Activated CD8-positive, alpha-beta T cell treated with anti-CD3 and anti-CD28 coated beads for 36 hours (primary cell): ENCODE measurements at regions not wholly inside any gene's neighbourhood (a gene's known extent, or its start where the extent isn't known, plus 50 kb on each side); places are given as distances from the start of the nearest gene placed in this dataset.

ENCODE experiments used
- ATAC-seq: fragments of 200-7000 bp; cut with Tn5 transposase; one replicate; pipeline ENCODE4 v1.10.0; 2021; ENCODE audit warnings: mild to moderate bottlenecking, moderate library complexity
- CTCF ChIA-PET: fragments of 350-600 bp; sonication (Branson Sonifier 250); formaldehyde crosslinking; loops from one replicate; lab custom pipeline; 2021; ENCODE audit warnings: antibody characterized with exemption; lab: Charles Lee
- POLR2A ChIA-PET: fragments of 350-600 bp; sonication (Branson Sonifier 250); formaldehyde crosslinking; loops from one replicate; lab custom pipeline; 2021; ENCODE audit warnings: antibody characterized with exemption; lab: Charles Lee
- DNase-seq: peaks from one replicate; pipeline ENCODE4 v3.0.0-alpha.2; 2020
- H3K27ac Mint-ChIP-seq: one replicate; pipeline ENCODE4 v1.8.0; 2021; ENCODE audit warnings: mild to moderate bottlenecking, mixed read lengths
- H3K27me3 Mint-ChIP-seq: one replicate; pipeline ENCODE4 v1.8.0; 2021; ENCODE audit warnings: mixed read lengths
- H3K36me3 Mint-ChIP-seq: one replicate; pipeline ENCODE4 v1.8.0; 2021; ENCODE audit warnings: low read depth, mixed read lengths
- H3K4me1 Mint-ChIP-seq: one replicate; pipeline ENCODE4 v1.8.0; 2021; ENCODE audit warnings: low read depth, mixed read lengths
- H3K4me3 Mint-ChIP-seq: one replicate; pipeline ENCODE4 v1.8.0; 2021; ENCODE audit warnings: mild to moderate bottlenecking, moderate library complexity, mixed read lengths
- H3K9me3 Mint-ChIP-seq: one replicate; pipeline ENCODE4 v1.8.0; 2021; ENCODE audit warnings: mixed read lengths
- intact Hi-C: fragments of 100-400 bp; cut with micrococcal nuclease; formaldehyde crosslinking; loops from one replicate; pipeline ENCODE4 v1.10.0; 2022
- TF ChIP-seq, protein P1 (sequence below): fragments of 200-600 bp; IDR thresholded peaks from one replicate; pipeline ENCODE4 v1.8.0; 2022; ENCODE audit warnings: antibody characterized with exemption, mild to moderate bottlenecking

GRCh38 chr18:10234281-10234680 lies 220.2 kb upstream of the APCDD1 start:
- ATAC-seq (no peak), DNase-seq (no peak)
- Mint-ChIP-seq H3K9me3 (no peaks in the 10 kb centered on the region), H3K4me3 (no peak overlapping the region), H3K4me1 (no peaks in the 10 kb centered on the region), H3K27me3 (no peaks in the 10 kb centered on the region), H3K36me3 (no peaks in the 10 kb centered on the region), H3K27ac (no peak overlapping the region)
- TF ChIP-seq, protein P1, sequence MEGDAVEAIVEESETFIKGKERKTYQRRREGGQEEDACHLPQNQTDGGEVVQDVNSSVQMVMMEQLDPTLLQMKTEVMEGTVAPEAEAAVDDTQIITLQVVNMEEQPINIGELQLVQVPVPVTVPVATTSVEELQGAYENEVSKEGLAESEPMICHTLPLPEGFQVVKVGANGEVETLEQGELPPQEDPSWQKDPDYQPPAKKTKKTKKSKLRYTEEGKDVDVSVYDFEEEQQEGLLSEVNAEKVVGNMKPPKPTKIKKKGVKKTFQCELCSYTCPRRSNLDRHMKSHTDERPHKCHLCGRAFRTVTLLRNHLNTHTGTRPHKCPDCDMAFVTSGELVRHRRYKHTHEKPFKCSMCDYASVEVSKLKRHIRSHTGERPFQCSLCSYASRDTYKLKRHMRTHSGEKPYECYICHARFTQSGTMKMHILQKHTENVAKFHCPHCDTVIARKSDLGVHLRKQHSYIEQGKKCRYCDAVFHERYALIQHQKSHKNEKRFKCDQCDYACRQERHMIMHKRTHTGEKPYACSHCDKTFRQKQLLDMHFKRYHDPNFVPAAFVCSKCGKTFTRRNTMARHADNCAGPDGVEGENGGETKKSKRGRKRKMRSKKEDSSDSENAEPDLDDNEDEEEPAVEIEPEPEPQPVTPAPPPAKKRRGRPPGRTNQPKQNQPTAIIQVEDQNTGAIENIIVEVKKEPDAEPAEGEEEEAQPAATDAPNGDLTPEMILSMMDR: no peak
- ChIA-PET POLR2A (no interaction called here), CTCF (no interaction called here)
- intact Hi-C loops: no loop called here

GRCh38 chr18:10234912-10235660 lies 219.3 kb upstream of the APCDD1 start:
- no peak for ATAC-seq

GRCh38 chr18:10235661-10235952 lies 218.8 kb upstream of the APCDD1 start:
- no peaks in the 10 kb centered on the region for H3K4me1 Mint-ChIP-seq
- no peak overlapping the region for H3K27ac Mint-ChIP-seq
- no peaks in the 10 kb centered on the region for H3K36me3 Mint-ChIP-seq
- no peaks in the 10 kb centered on the region for H3K9me3 Mint-ChIP-seq
- DNase-seq (no peak), ATAC-seq (no peak)
- no peak overlapping the region for H3K4me3 Mint-ChIP-seq
- TF ChIP-seq, protein P1: no peak
- ChIA-PET CTCF (no interaction called here), POLR2A (no interaction called here)
- intact Hi-C loops: no loop called here
- H3K27me3 Mint-ChIP-seq: no peaks in the 10 kb centered on the region

More at GRCh38 chr18:10234912-10235660, 219.3 kb upstream of the APCDD1 start:
- CTCF ChIA-PET: no interaction called here
- TF ChIP-seq, protein P1: no peak
- POLR2A ChIA-PET: no interaction called here
- Mint-ChIP-seq H3K27ac (no peak overlapping the region), H3K4me3 (no peak overlapping the region), H3K27me3 (no peaks in the 10 kb centered on the region), H3K36me3 (no peaks in the 10 kb centered on the region), H3K4me1 (no peaks in the 10 kb centered on the region), H3K9me3 (no peaks in the 10 kb centered on the region)
- no peak for DNase-seq
- intact Hi-C loops: no loop called here

- intact Hi-C loops: no loop called here
- Mint-ChIP-seq H3K27ac (no peak overlapping the region), H3K4me1 (no peaks in the 10 kb centered on the region)
Observed at GRCh38 chr18:10239103-10239502, 215.3 kb upstream of the APCDD1 start.

GRCh38 chr18:10239991-10240634 lies 214.3 kb upstream of the APCDD1 start:
- ATAC-seq (no peak), DNase-seq (no peak)
- TF ChIP-seq, protein P1: no peak

More at GRCh38 chr18:10239103-10239502, 215.3 kb upstream of the APCDD1 start:
- no peak for DNase-seq
- no peaks in the 10 kb centered on the region for H3K9me3 Mint-ChIP-seq
- TF ChIP-seq, protein P1: no peak
- H3K27me3 Mint-ChIP-seq: no peaks in the 10 kb centered on the region
- ChIA-PET POLR2A (no interaction called here), CTCF (no interaction called here)
- ATAC-seq: no peak
- no peaks in the 10 kb centered on the region for H3K36me3 Mint-ChIP-seq
- H3K4me3 Mint-ChIP-seq: no peak overlapping the region

More at GRCh38 chr18:10239991-10240634, 214.3 kb upstream of the APCDD1 start:
- ChIA-PET CTCF (no interaction called here), POLR2A (no interaction called here)
- no peaks in the 10 kb centered on the region for H3K9me3 Mint-ChIP-seq
- H3K27me3 Mint-ChIP-seq: no peaks in the 10 kb centered on the region
- no peaks in the 10 kb centered on the region for H3K4me1 Mint-ChIP-seq
- no peak overlapping the region for H3K27ac Mint-ChIP-seq
- H3K36me3 Mint-ChIP-seq: no peaks in the 10 kb centered on the region
- no peak overlapping the region for H3K4me3 Mint-ChIP-seq
- intact Hi-C loops: no loop called here
